Thyroid gland (tissue), 4 donors: ENCODE measurements at regions not wholly inside any gene's neighbourhood (a gene's known extent, or its start where the extent isn't known, plus 50 kb on each side); places are given as distances from the start of the nearest gene placed in this dataset.

ENCODE experiments used
- DNase-seq, 2 donors: peaks; one replicate each; pipeline ENCODE4 v3.0.0-alpha.2; 2019
- H3K27ac ChIP-seq, 3 donors: fragments of 200-600 bp; sonication (generic); 1 replicate in 2 of 3; 2 replicates in 1 of 3; pipeline ENCODE4 v1.5.1; 2016 to 2019; ENCODE audit warnings: mild to moderate bottlenecking in 1 of 3, moderate library complexity in 1 of 3
- H3K27me3 ChIP-seq: fragments of 200-600 bp; sonication (generic); one replicate; pipeline ENCODE4 v1.5.1; 2019
- H3K36me3 ChIP-seq, 2 donors: fragments of 200-600 bp; sonication (generic); one replicate each; pipeline ENCODE4 v1.5.1; 2016 to 2019
- H3K4me1 ChIP-seq, 2 donors: fragments of 200-600 bp; sonication (generic); one replicate each; pipeline ENCODE4 v1.5.1; 2017 to 2019
- H3K4me3 ChIP-seq, 3 donors: fragments of 200-600 bp; sonication (generic); replicated peaks in 1 of 3; 1 replicate in 2 of 3; 2 replicates in 1 of 3; pipeline ENCODE4 v1.5.1; 2016; ENCODE audit warnings: mild to moderate bottlenecking in 1 of 3
- H3K9me3 ChIP-seq: fragments of 200-600 bp; sonication (generic); one replicate; pipeline ENCODE4 v1.5.1; 2017
- POLR2A ChIP-seq, 2 donors: fragments of 450-650 bp; IDR thresholded peaks; one replicate each; pipeline ENCODE4 v1.6.1; 2017; ENCODE audit warnings: antibody characterized with exemption in 2 of 2, mild to moderate bottlenecking in 2 of 2, moderate library complexity in 1 of 2
- WGBS, 2 donors: methylation state at CpG; one replicate each; pipeline ENCODE4 v1.1.5; 2017; 5-methylcytosine and 5-hydroxymethylcytosine counted together
- intact Hi-C: fragments of 100-400 bp; cut with DNase I; formaldehyde crosslinking; loops from one replicate; pipeline ENCODE4 v1.15.1; 2023
- TF ChIP-seq, protein P1 (sequence below), 6 experiments: fragments of 200-600 bp in 3 of 6; fragments of 450-650 bp in 3 of 6; sonication (generic) in 3 of 6; IDR thresholded peaks; one replicate each; pipeline ENCODE4 v1.5.1; 2016 to 2019; ENCODE audit warnings: antibody characterized with exemption in 6 of 6, mild to moderate bottlenecking in 2 of 6, inconsistent platforms in 1 of 6, moderate library complexity in 1 of 6

DNA sequence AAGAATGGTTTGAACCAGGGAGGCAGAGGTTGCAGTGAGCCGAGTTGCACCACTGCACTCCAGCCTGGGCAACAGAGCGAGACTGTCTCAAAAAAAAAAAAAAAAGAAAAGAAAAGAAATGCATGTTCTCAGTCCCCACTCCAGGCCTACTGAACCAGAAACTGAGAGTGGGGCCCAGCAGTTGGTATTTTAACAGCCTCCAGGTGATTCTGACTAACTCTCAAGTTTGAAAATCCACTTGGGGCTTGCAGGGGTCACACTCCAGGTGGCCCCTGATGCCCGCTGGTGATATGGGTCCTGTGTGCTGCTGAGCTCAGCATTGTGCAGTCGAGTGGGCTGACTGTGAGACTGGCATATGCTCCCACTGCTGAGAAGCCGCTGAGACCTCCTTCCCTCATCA, 133.7 kb upstream of the C2CD4B start:
- peak overlapping the region; percentile 31 to 47 (median 44) for H3K27ac ChIP-seq
- no peak overlapping the region for H3K4me3 ChIP-seq
- peak; percentile 66 to 67 for DNase-seq
- peaks cover 16 to 18% of the 10 kb centered on the region in 2 donors for H3K4me1 ChIP-seq
- 28 to 41% methylated on average over 4 to 5 of the region's 5 CpGs for WGBS, 2 donors
- TF ChIP-seq POLR2A (IDR thresholded peaks at IDR 0.05), result no peak
- TF ChIP-seq, protein P1, sequence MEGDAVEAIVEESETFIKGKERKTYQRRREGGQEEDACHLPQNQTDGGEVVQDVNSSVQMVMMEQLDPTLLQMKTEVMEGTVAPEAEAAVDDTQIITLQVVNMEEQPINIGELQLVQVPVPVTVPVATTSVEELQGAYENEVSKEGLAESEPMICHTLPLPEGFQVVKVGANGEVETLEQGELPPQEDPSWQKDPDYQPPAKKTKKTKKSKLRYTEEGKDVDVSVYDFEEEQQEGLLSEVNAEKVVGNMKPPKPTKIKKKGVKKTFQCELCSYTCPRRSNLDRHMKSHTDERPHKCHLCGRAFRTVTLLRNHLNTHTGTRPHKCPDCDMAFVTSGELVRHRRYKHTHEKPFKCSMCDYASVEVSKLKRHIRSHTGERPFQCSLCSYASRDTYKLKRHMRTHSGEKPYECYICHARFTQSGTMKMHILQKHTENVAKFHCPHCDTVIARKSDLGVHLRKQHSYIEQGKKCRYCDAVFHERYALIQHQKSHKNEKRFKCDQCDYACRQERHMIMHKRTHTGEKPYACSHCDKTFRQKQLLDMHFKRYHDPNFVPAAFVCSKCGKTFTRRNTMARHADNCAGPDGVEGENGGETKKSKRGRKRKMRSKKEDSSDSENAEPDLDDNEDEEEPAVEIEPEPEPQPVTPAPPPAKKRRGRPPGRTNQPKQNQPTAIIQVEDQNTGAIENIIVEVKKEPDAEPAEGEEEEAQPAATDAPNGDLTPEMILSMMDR (IDR thresholded peaks at IDR 0.05), result no peak
- H3K27me3 ChIP-seq, result no peaks in the 10 kb centered on the region
- H3K36me3 ChIP-seq, result no peaks in the 10 kb centered on the region
- intact Hi-C loops, result no loop called here
- no peaks in the 10 kb centered on the region for H3K9me3 ChIP-seq

DNA sequence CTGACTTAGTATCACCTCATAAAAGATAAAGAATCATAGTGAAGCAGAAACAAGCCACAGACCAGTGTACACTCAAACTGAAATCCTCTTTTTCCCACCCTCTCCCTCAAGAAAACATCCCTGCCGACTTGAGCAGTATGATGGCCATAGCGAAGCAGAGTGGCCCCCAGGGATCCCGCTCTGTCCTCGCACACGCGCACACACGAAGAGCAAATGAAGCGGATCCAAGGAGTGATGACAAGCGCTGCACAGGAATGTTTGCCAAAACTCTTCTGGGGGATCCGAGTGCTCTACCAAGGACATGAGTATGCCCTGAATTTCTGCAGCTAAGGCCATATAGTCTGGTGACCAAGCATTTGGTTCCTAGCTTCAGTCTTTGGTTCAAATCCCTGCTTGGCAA, 134.5 kb upstream of the C2CD4B start:
- Histone ChIP-seq H3K27ac (peak overlapping the region; percentile 31 to 47 (median 44)), H3K27me3 (no peaks in the 10 kb centered on the region), H3K9me3 (no peaks in the 10 kb centered on the region), H3K4me1 (peaks cover 16 to 18% of the 10 kb centered on the region in 2 donors), H3K36me3 (no peaks in the 10 kb centered on the region), H3K4me3 (no peak overlapping the region)
- WGBS, 2 donors, result 31 to 42% methylated on average over 10 of the region's 10 CpGs
- peak; percentile 70 to 72 for DNase-seq
- TF ChIP-seq, protein P1 (IDR thresholded peaks at IDR 0.05), result no peak
- no peak for TF ChIP-seq POLR2A (IDR thresholded peaks at IDR 0.05)
- intact Hi-C loops, result no loop called here

DNA sequence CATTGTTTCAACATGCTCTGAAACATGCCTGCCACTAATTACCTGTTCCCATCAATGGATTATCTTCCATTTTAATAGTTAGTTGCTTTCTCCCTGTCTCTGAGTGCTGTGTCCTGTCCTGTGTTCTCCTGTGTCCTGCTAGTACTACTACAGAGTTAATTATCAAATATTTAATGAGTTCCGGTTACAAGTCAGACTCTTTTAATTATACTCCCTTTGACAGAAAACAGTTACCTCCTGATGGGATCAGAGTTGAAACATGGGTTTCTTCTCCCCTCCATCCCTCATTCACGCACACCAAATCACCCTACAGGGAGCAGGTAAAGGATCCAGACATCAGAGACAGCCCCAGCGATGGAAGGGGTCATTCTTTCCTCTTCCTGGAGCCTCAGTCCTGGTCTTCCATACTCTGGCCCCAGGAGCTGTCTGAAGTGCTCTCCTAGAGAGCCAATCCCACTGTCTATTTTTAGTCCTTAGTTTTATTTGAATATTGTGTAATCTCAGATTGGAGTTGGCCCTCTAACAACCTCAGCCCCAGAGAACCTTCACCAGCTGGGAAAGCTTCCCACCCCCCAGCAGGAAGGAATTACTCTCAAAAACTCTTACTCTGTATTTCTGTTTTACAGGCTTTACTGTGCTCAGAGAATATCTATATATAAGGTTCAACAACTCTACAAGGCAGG, 137.0 kb upstream of the C2CD4B start:
- peak; percentile 47 to 60 for DNase-seq
- no peak overlapping the region for H3K4me3 ChIP-seq
- H3K36me3 ChIP-seq, result no peaks in the 10 kb centered on the region
- H3K27me3 ChIP-seq, result no peaks in the 10 kb centered on the region
- intact Hi-C loops, result no loop called here
- 51 to 59% methylated on average over 3 of the region's 3 CpGs for WGBS, 2 donors
- TF ChIP-seq, protein P1 (IDR thresholded peaks at IDR 0.05), result no peak
- no peak for TF ChIP-seq POLR2A (IDR thresholded peaks at IDR 0.05)
- H3K4me1 ChIP-seq, result peaks cover 19 to 26% of the 10 kb centered on the region in 2 donors
- peak overlapping the region in 2 of 3 donors; percentile 15 to 65 for H3K27ac ChIP-seq
- H3K9me3 ChIP-seq, result no peaks in the 10 kb centered on the region

DNA sequence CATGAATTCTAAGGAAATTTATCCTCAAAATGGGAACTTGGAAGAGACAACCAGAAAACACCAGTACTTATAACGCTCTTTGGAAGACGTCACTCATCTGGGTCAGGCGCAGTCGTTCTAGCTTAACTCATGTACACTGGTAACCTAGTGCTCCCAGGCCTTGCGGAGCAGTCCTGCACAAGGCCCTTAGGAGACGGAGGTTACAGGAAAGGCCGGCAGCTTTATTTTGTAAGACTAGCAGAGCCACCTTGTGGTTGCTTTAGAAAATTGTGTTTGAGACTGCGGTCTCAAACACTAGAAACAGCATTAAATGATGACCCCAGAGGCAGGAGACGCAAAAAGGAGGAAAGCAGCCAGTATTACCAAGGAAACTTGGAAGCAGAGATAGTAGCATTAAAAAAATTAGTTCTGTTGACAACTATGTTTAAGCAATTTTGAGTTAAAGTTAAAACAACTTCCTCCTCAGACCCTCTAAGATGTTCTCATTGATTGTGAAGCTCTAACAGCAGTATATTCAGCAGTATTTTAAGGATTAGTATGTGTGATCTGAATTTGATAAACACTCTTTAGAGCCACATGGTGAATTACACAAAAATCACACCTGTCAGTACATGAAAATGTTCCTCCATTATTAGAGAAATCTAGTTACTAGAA, 141.9 kb upstream of the C2CD4B start:
- Histone ChIP-seq H3K27ac (no peak overlapping the region), H3K36me3 (no peaks in the 10 kb centered on the region), H3K9me3 (no peaks in the 10 kb centered on the region), H3K27me3 (no peaks in the 10 kb centered on the region), H3K4me3 (no peak overlapping the region), H3K4me1 (peaks cover 8% of the 10 kb centered on the region in 2 donors)
- TF ChIP-seq, protein P1 (IDR thresholded peaks at IDR 0.05), result peak in 5 of 6 experiments; percentile 43 to 86 (median 70)
- no peak for TF ChIP-seq POLR2A (IDR thresholded peaks at IDR 0.05)
- DNase-seq, result peak; percentile 67 to 72
- WGBS, 2 donors, result 12% methylated on average over 9 of the region's 9 CpGs
- intact Hi-C loops, result no loop called here

DNA sequence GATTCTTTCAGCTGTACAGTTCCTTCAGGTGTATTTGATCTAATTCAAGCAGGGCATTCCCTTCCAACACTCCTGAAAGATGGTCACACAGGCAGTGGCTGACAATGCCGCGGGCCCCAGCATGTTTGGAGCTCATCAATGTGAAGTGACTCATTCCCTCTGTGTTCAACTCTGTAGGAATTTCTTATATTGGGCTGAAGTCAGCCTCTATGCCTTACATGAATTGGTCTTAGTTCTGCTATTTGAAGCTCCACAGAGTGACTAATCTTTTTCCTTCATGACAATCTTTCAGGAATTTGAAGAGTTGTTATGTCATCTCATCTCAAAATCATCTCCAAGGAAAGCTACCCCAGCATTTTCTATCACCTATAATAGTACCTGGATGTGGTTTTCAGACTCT, 142.5 kb upstream of the C2CD4B start:
- 82 to 92% methylated on average over 2 of the region's 2 CpGs for WGBS, 2 donors
- Histone ChIP-seq H3K27me3 (no peaks in the 10 kb centered on the region), H3K36me3 (no peaks in the 10 kb centered on the region), H3K4me3 (no peak overlapping the region), H3K4me1 (peaks cover 7 to 8% of the 10 kb centered on the region in 2 donors), H3K27ac (no peak overlapping the region), H3K9me3 (no peaks in the 10 kb centered on the region)
- no peak for TF ChIP-seq POLR2A (IDR thresholded peaks at IDR 0.05)
- TF ChIP-seq, protein P1 (IDR thresholded peaks at IDR 0.05), result no peak
- intact Hi-C loops, result no loop called here
- DNase-seq, result no peak
